ENCODE measurements at regions not wholly inside any gene's neighbourhood (a gene's known extent, or its start where the extent isn't known, plus 50 kb on each side); places are given as distances from the start of the nearest gene placed in this dataset.

DNA sequence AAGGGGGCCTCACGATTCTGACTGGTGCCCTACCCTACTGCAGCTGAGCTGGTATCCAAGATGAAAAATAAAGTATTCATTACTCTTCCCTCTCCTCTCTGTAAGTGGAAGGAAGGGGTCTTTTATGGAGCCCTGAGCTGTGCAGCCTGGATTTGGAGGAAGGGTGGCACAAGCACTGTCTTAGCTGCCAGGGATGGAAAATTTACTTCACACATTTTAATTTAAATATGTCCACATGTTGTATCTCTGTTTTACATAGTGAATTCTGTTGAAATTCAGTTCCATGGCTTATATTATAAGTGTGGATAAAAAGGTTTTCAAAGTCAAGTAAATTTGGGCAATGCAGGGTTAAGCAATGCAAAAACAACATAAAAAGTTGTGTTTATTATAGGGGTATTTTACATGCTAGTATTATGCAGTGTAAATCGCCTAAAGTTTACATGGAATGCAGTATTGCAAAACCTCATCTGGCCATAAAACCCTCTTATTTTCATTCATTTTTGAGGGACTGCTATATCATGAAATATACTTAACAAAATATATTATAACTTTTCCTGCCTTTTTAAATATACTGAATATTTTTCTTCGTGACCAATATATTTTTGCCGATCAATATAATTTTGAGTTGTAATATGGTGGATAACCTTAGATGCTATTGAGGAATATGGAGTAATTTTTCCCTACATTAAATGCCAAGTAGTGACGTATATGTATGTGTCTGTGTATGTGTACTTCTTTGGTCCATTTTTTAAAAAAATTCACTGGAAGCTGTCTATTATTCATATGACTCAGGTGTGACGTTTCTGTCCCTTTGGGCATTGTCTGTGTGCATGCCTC lies 333.9 kb upstream of the CYRIA start:
- TF ChIP-seq, protein P1, sequence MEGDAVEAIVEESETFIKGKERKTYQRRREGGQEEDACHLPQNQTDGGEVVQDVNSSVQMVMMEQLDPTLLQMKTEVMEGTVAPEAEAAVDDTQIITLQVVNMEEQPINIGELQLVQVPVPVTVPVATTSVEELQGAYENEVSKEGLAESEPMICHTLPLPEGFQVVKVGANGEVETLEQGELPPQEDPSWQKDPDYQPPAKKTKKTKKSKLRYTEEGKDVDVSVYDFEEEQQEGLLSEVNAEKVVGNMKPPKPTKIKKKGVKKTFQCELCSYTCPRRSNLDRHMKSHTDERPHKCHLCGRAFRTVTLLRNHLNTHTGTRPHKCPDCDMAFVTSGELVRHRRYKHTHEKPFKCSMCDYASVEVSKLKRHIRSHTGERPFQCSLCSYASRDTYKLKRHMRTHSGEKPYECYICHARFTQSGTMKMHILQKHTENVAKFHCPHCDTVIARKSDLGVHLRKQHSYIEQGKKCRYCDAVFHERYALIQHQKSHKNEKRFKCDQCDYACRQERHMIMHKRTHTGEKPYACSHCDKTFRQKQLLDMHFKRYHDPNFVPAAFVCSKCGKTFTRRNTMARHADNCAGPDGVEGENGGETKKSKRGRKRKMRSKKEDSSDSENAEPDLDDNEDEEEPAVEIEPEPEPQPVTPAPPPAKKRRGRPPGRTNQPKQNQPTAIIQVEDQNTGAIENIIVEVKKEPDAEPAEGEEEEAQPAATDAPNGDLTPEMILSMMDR (IDR thresholded peaks at IDR 0.05), result no peak

DNA sequence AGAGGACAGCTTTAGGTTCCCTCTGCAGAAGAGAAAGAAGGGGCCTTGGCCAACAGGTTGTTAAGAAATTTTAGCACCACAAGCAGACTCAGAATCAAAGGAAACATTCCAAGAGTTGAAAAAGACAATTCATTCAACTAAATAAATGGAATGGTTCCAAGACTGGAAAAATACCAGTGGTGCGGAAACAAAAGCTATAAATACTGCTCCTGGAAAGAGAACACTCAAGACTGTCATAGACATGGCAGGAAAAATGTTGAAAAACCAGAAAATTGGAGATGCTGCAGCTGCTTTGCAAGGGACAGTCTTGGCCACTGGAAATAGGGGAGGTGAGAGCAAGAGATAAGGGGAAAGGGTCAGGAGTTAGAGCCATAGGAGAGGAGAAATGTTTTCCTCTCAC lies 312.7 kb upstream of the CYRIA start:
- Mint-ChIP-seq H3K36me3 (no peaks in the 10 kb centered on the region), H3K4me3 (no peak overlapping the region), H3K27me3 (ENCODE audit: low read depth in 2 of 2) (no peaks in the 10 kb centered on the region), H3K4me1 (no peaks in the 10 kb centered on the region), H3K27ac (no peak overlapping the region), H3K9me3 (peaks cover 3 to 4% of the 10 kb centered on the region in 2 donors)
- intact Hi-C loops (cut with micrococcal nuclease), result no loop called here
- Histone ChIP-seq H3K36me3 (ENCODE audit: control insufficient read depth, insufficient read depth, low read length) (no peaks in the 10 kb centered on the region), H3K27ac (ENCODE audit: low read length) (no peak overlapping the region), H3K9me3 (ENCODE audit: control insufficient read depth, insufficient read depth, low read length) (no peaks in the 10 kb centered on the region), H3K27me3 (ENCODE audit: control insufficient read depth, insufficient read depth, low read length) (no peaks in the 10 kb centered on the region), H3K4me3 (ENCODE audit: low read length) (no peak overlapping the region), H3K4me1 (ENCODE audit: control insufficient read depth, insufficient read depth, low read length) (no peaks in the 10 kb centered on the region)
- TF ChIP-seq, protein P1 (IDR thresholded peaks at IDR 0.05), result no peak
- 89% methylated on average over 1 of the region's 1 CpG for WGBS (ENCODE audit: insufficient coverage)
- ATAC-seq, result no peak
- DNase-seq, result no peak

More for the DNA sequence above, 333.9 kb upstream of the CYRIA start:
- H3K27ac ChIP-seq (ENCODE audit: low read length), result no peak overlapping the region
- peaks cover 6 to 12% of the 10 kb centered on the region in 2 donors for H3K9me3 Mint-ChIP-seq
- H3K36me3 Mint-ChIP-seq, result no peaks in the 10 kb centered on the region
- H3K4me1 Mint-ChIP-seq, result no peaks in the 10 kb centered on the region
- DNase-seq, result no peak
- H3K9me3 ChIP-seq (ENCODE audit: control insufficient read depth, insufficient read depth, low read length), result peaks cover 4% of the 10 kb centered on the region
- H3K4me3 Mint-ChIP-seq, result no peak overlapping the region
- no peaks in the 10 kb centered on the region for H3K27me3 Mint-ChIP-seq (ENCODE audit: low read depth in 2 of 2)
- no peak overlapping the region for H3K4me3 ChIP-seq (ENCODE audit: low read length)
- ATAC-seq, result no peak
- H3K27ac Mint-ChIP-seq, result no peak overlapping the region
- no peaks in the 10 kb centered on the region for H3K36me3 ChIP-seq (ENCODE audit: control insufficient read depth, insufficient read depth, low read length)
- H3K4me1 ChIP-seq (ENCODE audit: control insufficient read depth, insufficient read depth, low read length), result no peaks in the 10 kb centered on the region
- intact Hi-C loops (cut with micrococcal nuclease), result no loop called here
- H3K27me3 ChIP-seq (ENCODE audit: control insufficient read depth, insufficient read depth, low read length), result no peaks in the 10 kb centered on the region
- WGBS (ENCODE audit: insufficient coverage), result 97% methylated on average over 3 of the region's 6 CpGs

DNA sequence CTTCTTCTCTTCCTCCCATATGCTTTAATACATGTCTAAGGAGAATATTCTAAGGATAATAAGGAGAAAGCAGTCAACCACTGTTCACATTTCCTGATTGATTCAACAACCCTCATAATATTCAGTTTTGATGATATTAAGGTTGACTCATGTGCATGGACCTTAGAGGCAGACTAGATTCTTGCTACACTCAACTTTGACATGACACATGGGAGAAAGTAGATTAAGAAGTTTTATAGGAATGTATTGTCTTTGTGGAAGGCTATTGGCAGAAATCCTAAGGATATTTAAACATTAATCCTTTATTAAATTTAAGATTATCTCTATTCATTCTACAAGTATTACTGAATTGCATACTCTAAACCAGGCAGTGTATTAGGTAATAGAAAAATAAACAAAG lies 309.1 kb upstream of the CYRIA start:
- Mint-ChIP-seq H3K36me3 (no peaks in the 10 kb centered on the region), H3K27me3 (ENCODE audit: low read depth in 2 of 2) (no peaks in the 10 kb centered on the region), H3K4me1 (no peaks in the 10 kb centered on the region), H3K9me3 (peaks cover 8 to 10% of the 10 kb centered on the region in 2 donors), H3K4me3 (no peak overlapping the region), H3K27ac (no peak overlapping the region)
- no peaks in the 10 kb centered on the region for H3K9me3 ChIP-seq (ENCODE audit: control insufficient read depth, insufficient read depth, low read length)
- H3K4me1 ChIP-seq (ENCODE audit: control insufficient read depth, insufficient read depth, low read length), result no peaks in the 10 kb centered on the region
- no peak for ATAC-seq
- no peak for DNase-seq
- intact Hi-C loops (cut with micrococcal nuclease), result no loop called here
- no peak overlapping the region for H3K4me3 ChIP-seq (ENCODE audit: low read length)
- TF ChIP-seq, protein P1 (IDR thresholded peaks at IDR 0.05), result no peak
- no peak overlapping the region for H3K27ac ChIP-seq (ENCODE audit: low read length)
- no peaks in the 10 kb centered on the region for H3K27me3 ChIP-seq (ENCODE audit: control insufficient read depth, insufficient read depth, low read length)
- no peaks in the 10 kb centered on the region for H3K36me3 ChIP-seq (ENCODE audit: control insufficient read depth, insufficient read depth, low read length)
